H1 (cell line): ENCODE measurements at regions not wholly inside any gene's neighbourhood (a gene's known extent, or its start where the extent isn't known, plus 50 kb on each side); places are given as distances from the start of the nearest gene placed in this dataset.

Source experiments
- EGR1 ChIP-seq: IDR thresholded peaks from 2 replicates; pipeline ENCODE4 v1.6.1; 2011; ENCODE audit warnings: low read depth, low read length, borderline replicate concordance
- RFX5 ChIP-seq: IDR thresholded peaks from 2 replicates; pipeline ENCODE4 v1.6.1; 2011; ENCODE audit warnings: low read depth, low read length, improper control_type of control experiment, borderline replicate concordance
- TF ChIP-seq, protein P1 (sequence below): IDR thresholded peaks from 2 replicates; pipeline ENCODE4 v1.6.1; 2012; ENCODE audit warnings: inconsistent platforms
- TF ChIP-seq, protein P2 (sequence below), 3 experiments: IDR thresholded peaks; 1 replicate in 2 of 3; 2 replicates in 1 of 3; pipeline versions ENCODE4 v1.5.1 to v1.6.1; 2011; ENCODE audit warnings: low read length in 3 of 3, mild to moderate bottlenecking in 3 of 3, inconsistent platforms in 2 of 3, low read depth in 1 of 3, moderate library complexity in 1 of 3; ENCODE audit not compliant: insufficient read depth in 1 of 3; ENCODE audit errors: control extremely low read depth in 1 of 3
- TF ChIP-seq, protein P3 (sequence below): IDR thresholded peaks from 2 replicates; pipeline ENCODE4 v1.6.1; 2011; ENCODE audit warnings: low read length, improper control_type of control experiment

DNA sequence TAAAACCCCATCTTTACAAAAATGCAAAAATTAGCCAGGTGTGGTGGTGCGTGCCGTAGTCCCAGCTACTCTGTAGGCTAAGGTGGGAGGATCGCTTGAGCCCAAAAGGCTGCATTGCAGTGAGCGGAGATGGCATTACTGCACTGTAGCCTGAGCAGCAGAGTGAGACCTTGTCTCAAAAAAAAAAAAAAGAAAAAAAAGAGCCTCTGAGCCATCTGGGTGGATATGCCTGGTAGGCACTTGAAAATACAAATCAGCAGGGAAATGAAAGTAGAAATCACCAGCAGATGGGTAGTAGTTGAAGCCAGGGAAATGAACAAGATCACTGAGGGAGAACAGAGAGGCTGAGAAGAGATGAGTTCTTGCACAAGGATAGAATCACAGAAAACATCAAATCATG, 131.0 kb upstream of the HMCN1 start:
- TF ChIP-seq, protein P1, sequence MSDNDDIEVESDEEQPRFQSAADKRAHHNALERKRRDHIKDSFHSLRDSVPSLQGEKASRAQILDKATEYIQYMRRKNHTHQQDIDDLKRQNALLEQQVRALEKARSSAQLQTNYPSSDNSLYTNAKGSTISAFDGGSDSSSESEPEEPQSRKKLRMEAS, result no peak
- TF ChIP-seq, protein P2, sequence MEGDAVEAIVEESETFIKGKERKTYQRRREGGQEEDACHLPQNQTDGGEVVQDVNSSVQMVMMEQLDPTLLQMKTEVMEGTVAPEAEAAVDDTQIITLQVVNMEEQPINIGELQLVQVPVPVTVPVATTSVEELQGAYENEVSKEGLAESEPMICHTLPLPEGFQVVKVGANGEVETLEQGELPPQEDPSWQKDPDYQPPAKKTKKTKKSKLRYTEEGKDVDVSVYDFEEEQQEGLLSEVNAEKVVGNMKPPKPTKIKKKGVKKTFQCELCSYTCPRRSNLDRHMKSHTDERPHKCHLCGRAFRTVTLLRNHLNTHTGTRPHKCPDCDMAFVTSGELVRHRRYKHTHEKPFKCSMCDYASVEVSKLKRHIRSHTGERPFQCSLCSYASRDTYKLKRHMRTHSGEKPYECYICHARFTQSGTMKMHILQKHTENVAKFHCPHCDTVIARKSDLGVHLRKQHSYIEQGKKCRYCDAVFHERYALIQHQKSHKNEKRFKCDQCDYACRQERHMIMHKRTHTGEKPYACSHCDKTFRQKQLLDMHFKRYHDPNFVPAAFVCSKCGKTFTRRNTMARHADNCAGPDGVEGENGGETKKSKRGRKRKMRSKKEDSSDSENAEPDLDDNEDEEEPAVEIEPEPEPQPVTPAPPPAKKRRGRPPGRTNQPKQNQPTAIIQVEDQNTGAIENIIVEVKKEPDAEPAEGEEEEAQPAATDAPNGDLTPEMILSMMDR (IDR thresholded peaks at IDR 0.05; ENCODE audit: control extremely low read depth in 1 of 3, insufficient read depth in 1 of 3, low read depth in 1 of 3, low read length in 3 of 3), result no peak
- TF ChIP-seq RFX5, result no peak
- TF ChIP-seq, protein P3, sequence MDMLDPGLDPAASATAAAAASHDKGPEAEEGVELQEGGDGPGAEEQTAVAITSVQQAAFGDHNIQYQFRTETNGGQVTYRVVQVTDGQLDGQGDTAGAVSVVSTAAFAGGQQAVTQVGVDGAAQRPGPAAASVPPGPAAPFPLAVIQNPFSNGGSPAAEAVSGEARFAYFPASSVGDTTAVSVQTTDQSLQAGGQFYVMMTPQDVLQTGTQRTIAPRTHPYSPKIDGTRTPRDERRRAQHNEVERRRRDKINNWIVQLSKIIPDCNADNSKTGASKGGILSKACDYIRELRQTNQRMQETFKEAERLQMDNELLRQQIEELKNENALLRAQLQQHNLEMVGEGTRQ, result no peak
- no peak for TF ChIP-seq EGR1
